ENCODE measurements at regions not wholly inside any gene's neighbourhood (a gene's known extent, or its start where the extent isn't known, plus 50 kb on each side); places are given as distances from the start of the nearest gene placed in this dataset.

GRCh38 chr12:88417531-88417930 is 162.7 kb downstream of the KITLG start:
- DNase-seq (ENCODE audit: low read depth in 3 of 3), result no peak

GRCh38 chr12:88418856-88419497 is 161.3 kb downstream of the KITLG start:
- no peak for DNase-seq (ENCODE audit: low read depth in 3 of 3)

GRCh38 chr12:88419794-88420193 is 160.5 kb downstream of the KITLG start:
- no peak for DNase-seq (ENCODE audit: low read depth in 3 of 3)

GRCh38 chr12:88420457-88420856 is 159.8 kb downstream of the KITLG start:
- no peak for DNase-seq (ENCODE audit: low read depth in 3 of 3)

GRCh38 chr12:88424791-88425730 is 155.2 kb downstream of the KITLG start:
- DNase-seq (ENCODE audit: low read depth in 3 of 3), result no peak

GRCh38 chr12:88428350-88428749 is 151.9 kb downstream of the KITLG start:
- DNase-seq (ENCODE audit: low read depth in 3 of 3), result no peak

GRCh38 chr12:88431246-88431645 is 149.0 kb downstream of the KITLG start:
- DNase-seq (ENCODE audit: low read depth in 3 of 3), result no peak

GRCh38 chr12:88432531-88433490 is 147.5 kb downstream of the KITLG start:
- no peak for DNase-seq (ENCODE audit: low read depth in 3 of 3)

GRCh38 chr12:88433997-88434703 is 146.1 kb downstream of the KITLG start:
- no peak for DNase-seq (ENCODE audit: low read depth in 3 of 3)

- DNase-seq (ENCODE audit: low read depth in 3 of 3), result no peak
Measured at GRCh38 chr12:88435334-88436076, 144.8 kb downstream of the KITLG start.

GRCh38 chr12:88437226-88437625 is 143.0 kb downstream of the KITLG start:
- no peak for DNase-seq (ENCODE audit: low read depth in 3 of 3)
